H1 (cell line): ENCODE measurements at regions not wholly inside any gene's neighbourhood (a gene's known extent, or its start where the extent isn't known, plus 50 kb on each side); places are given as distances from the start of the nearest gene placed in this dataset.

Experiments used
- EP300 ChIP-seq, 2 experiments: IDR thresholded peaks; 1 replicate in 1 of 2; 2 replicates in 1 of 2; pipeline ENCODE4 v1.6.1; 2011 to 2012; ENCODE audit warnings: low read depth in 2 of 2, low read length in 2 of 2, mild to moderate bottlenecking in 2 of 2, borderline replicate concordance in 1 of 2, inconsistent platforms in 1 of 2, moderate library complexity in 1 of 2
- EZH2 ChIP-seq: fragments of 200-600 bp; sonication (generic); IDR thresholded peaks from 2 replicates; pipeline ENCODE4 v1.7.1; 2012; ENCODE audit warnings: low read depth, mild to moderate bottlenecking, moderate library complexity, low read length, inconsistent platforms; ENCODE audit not compliant: severe bottlenecking
- GTF2F1 ChIP-seq: IDR thresholded peaks from 2 replicates; pipeline ENCODE4 v1.6.1; 2012; ENCODE audit warnings: low read depth, low read length, improper control_type of control experiment, borderline replicate concordance
- JUND ChIP-seq: IDR thresholded peaks from 2 replicates; pipeline ENCODE4 v1.6.1; 2011; ENCODE audit warnings: mild to moderate bottlenecking, improper control_type of control experiment, low read length
- POLR2A ChIP-seq, 2 experiments: IDR thresholded peaks; 1 replicate in 1 of 2; 2 replicates in 1 of 2; pipeline ENCODE4 v1.6.1; 2011; ENCODE audit warnings: low read depth in 2 of 2, low read length in 2 of 2, mild to moderate bottlenecking in 2 of 2; ENCODE audit errors: control extremely low read depth in 1 of 2
- POU5F1 ChIP-seq: IDR thresholded peaks from 2 replicates; pipeline ENCODE4 v1.6.1; 2011; ENCODE audit warnings: low read depth, mild to moderate bottlenecking, low read length, moderate library complexity
- RBBP5 ChIP-seq: IDR thresholded peaks from 2 replicates; pipeline ENCODE4 v1.7.1; 2012; ENCODE audit warnings: low read depth, mild to moderate bottlenecking, inconsistent platforms, low read length, moderate library complexity, borderline replicate concordance
- RFX5 ChIP-seq: IDR thresholded peaks from 2 replicates; pipeline ENCODE4 v1.6.1; 2011; ENCODE audit warnings: low read depth, low read length, improper control_type of control experiment, borderline replicate concordance
- SP4 ChIP-seq: IDR thresholded peaks from 2 replicates; pipeline ENCODE4 v1.6.1; 2012; ENCODE audit warnings: low read length, inconsistent platforms
- TAF1 ChIP-seq: IDR thresholded peaks from 2 replicates; pipeline ENCODE4 v1.6.1; 2011; ENCODE audit warnings: mild to moderate bottlenecking, low read depth, low read length
- TCF12 ChIP-seq: IDR thresholded peaks from 2 replicates; pipeline ENCODE4 v1.6.1; 2011; ENCODE audit warnings: low read depth, mild to moderate bottlenecking, low read length
- TF ChIP-seq, protein P1 (sequence below): fragments of 300-600 bp; sonication (generic); IDR thresholded peaks from 2 replicates; pipeline ENCODE4 v1.7.1; 2012; ENCODE audit warnings: low read length, moderate library complexity, mild to moderate bottlenecking, inconsistent platforms; ENCODE audit not compliant: insufficient replicate concordance
- TF ChIP-seq, protein P2 (sequence below), 3 experiments: IDR thresholded peaks; 1 replicate in 2 of 3; 2 replicates in 1 of 3; pipeline versions ENCODE4 v1.5.1 to v1.6.1; 2011; ENCODE audit warnings: low read length in 3 of 3, mild to moderate bottlenecking in 3 of 3, inconsistent platforms in 2 of 3, low read depth in 1 of 3, moderate library complexity in 1 of 3; ENCODE audit not compliant: insufficient read depth in 1 of 3; ENCODE audit errors: control extremely low read depth in 1 of 3

- no peak for TF ChIP-seq EZH2
- TF ChIP-seq, protein P1, sequence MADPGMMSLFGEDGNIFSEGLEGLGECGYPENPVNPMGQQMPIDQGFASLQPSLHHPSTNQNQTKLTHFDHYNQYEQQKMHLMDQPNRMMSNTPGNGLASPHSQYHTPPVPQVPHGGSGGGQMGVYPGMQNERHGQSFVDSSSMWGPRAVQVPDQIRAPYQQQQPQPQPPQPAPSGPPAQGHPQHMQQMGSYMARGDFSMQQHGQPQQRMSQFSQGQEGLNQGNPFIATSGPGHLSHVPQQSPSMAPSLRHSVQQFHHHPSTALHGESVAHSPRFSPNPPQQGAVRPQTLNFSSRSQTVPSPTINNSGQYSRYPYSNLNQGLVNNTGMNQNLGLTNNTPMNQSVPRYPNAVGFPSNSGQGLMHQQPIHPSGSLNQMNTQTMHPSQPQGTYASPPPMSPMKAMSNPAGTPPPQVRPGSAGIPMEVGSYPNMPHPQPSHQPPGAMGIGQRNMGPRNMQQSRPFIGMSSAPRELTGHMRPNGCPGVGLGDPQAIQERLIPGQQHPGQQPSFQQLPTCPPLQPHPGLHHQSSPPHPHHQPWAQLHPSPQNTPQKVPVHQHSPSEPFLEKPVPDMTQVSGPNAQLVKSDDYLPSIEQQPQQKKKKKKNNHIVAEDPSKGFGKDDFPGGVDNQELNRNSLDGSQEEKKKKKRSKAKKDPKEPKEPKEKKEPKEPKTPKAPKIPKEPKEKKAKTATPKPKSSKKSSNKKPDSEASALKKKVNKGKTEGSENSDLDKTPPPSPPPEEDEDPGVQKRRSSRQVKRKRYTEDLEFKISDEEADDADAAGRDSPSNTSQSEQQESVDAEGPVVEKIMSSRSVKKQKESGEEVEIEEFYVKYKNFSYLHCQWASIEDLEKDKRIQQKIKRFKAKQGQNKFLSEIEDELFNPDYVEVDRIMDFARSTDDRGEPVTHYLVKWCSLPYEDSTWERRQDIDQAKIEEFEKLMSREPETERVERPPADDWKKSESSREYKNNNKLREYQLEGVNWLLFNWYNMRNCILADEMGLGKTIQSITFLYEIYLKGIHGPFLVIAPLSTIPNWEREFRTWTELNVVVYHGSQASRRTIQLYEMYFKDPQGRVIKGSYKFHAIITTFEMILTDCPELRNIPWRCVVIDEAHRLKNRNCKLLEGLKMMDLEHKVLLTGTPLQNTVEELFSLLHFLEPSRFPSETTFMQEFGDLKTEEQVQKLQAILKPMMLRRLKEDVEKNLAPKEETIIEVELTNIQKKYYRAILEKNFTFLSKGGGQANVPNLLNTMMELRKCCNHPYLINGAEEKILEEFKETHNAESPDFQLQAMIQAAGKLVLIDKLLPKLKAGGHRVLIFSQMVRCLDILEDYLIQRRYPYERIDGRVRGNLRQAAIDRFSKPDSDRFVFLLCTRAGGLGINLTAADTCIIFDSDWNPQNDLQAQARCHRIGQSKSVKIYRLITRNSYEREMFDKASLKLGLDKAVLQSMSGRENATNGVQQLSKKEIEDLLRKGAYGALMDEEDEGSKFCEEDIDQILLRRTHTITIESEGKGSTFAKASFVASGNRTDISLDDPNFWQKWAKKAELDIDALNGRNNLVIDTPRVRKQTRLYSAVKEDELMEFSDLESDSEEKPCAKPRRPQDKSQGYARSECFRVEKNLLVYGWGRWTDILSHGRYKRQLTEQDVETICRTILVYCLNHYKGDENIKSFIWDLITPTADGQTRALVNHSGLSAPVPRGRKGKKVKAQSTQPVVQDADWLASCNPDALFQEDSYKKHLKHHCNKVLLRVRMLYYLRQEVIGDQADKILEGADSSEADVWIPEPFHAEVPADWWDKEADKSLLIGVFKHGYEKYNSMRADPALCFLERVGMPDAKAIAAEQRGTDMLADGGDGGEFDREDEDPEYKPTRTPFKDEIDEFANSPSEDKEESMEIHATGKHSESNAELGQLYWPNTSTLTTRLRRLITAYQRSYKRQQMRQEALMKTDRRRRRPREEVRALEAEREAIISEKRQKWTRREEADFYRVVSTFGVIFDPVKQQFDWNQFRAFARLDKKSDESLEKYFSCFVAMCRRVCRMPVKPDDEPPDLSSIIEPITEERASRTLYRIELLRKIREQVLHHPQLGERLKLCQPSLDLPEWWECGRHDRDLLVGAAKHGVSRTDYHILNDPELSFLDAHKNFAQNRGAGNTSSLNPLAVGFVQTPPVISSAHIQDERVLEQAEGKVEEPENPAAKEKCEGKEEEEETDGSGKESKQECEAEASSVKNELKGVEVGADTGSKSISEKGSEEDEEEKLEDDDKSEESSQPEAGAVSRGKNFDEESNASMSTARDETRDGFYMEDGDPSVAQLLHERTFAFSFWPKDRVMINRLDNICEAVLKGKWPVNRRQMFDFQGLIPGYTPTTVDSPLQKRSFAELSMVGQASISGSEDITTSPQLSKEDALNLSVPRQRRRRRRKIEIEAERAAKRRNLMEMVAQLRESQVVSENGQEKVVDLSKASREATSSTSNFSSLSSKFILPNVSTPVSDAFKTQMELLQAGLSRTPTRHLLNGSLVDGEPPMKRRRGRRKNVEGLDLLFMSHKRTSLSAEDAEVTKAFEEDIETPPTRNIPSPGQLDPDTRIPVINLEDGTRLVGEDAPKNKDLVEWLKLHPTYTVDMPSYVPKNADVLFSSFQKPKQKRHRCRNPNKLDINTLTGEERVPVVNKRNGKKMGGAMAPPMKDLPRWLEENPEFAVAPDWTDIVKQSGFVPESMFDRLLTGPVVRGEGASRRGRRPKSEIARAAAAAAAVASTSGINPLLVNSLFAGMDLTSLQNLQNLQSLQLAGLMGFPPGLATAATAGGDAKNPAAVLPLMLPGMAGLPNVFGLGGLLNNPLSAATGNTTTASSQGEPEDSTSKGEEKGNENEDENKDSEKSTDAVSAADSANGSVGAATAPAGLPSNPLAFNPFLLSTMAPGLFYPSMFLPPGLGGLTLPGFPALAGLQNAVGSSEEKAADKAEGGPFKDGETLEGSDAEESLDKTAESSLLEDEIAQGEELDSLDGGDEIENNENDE: no peak
- TF ChIP-seq, protein P2, sequence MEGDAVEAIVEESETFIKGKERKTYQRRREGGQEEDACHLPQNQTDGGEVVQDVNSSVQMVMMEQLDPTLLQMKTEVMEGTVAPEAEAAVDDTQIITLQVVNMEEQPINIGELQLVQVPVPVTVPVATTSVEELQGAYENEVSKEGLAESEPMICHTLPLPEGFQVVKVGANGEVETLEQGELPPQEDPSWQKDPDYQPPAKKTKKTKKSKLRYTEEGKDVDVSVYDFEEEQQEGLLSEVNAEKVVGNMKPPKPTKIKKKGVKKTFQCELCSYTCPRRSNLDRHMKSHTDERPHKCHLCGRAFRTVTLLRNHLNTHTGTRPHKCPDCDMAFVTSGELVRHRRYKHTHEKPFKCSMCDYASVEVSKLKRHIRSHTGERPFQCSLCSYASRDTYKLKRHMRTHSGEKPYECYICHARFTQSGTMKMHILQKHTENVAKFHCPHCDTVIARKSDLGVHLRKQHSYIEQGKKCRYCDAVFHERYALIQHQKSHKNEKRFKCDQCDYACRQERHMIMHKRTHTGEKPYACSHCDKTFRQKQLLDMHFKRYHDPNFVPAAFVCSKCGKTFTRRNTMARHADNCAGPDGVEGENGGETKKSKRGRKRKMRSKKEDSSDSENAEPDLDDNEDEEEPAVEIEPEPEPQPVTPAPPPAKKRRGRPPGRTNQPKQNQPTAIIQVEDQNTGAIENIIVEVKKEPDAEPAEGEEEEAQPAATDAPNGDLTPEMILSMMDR (IDR thresholded peaks at IDR 0.05; ENCODE audit: control extremely low read depth in 1 of 3, insufficient read depth in 1 of 3, low read depth in 1 of 3, low read length in 3 of 3): no peak
- TF ChIP-seq POLR2A (IDR thresholded peaks at IDR 0.05; ENCODE audit: control extremely low read depth in 1 of 2, low read depth in 2 of 2, low read length in 2 of 2): no peak
- TF ChIP-seq TCF12: no peak
- no peak for TF ChIP-seq TAF1
- TF ChIP-seq SP4: no peak
- TF ChIP-seq POU5F1: no peak
- no peak for TF ChIP-seq EP300 (IDR thresholded peaks at IDR 0.05; ENCODE audit: borderline replicate concordance in 1 of 2, low read depth in 2 of 2, low read length in 2 of 2)
- TF ChIP-seq RFX5: no peak
- no peak for TF ChIP-seq JUND
- TF ChIP-seq GTF2F1: no peak
- TF ChIP-seq RBBP5: no peak
These were observed 119.6 kb upstream of the RUNX1 start for GRCh38 chr21:35168735-35169134.
